SH-SY5Y (cell line): ENCODE measurements at regions not wholly inside any gene's neighbourhood (a gene's known extent, or its start where the extent isn't known, plus 50 kb on each side); places are given as distances from the start of the nearest gene placed in this dataset.

ENCODE experiments used
- GATA2 ChIP-seq: IDR thresholded peaks from 2 replicates; pipeline ENCODE4 v1.6.1; 2011; ENCODE audit warnings: mild to moderate bottlenecking, low read depth, low read length
- GATA3 ChIP-seq: IDR thresholded peaks from 2 replicates; pipeline ENCODE4 v1.6.1; 2011; ENCODE audit warnings: low read depth, mild to moderate bottlenecking, low read length, moderate library complexity

- TF ChIP-seq GATA3 (no peak), GATA2 (no peak)
Measured at GRCh38 chr6:142665393-142665792, 279.6 kb downstream of the HIVEP2 start.
